ENCODE measurements at regions not wholly inside any gene's neighbourhood (a gene's known extent, or its start where the extent isn't known, plus 50 kb on each side); places are given as distances from the start of the nearest gene placed in this dataset.

DNA sequence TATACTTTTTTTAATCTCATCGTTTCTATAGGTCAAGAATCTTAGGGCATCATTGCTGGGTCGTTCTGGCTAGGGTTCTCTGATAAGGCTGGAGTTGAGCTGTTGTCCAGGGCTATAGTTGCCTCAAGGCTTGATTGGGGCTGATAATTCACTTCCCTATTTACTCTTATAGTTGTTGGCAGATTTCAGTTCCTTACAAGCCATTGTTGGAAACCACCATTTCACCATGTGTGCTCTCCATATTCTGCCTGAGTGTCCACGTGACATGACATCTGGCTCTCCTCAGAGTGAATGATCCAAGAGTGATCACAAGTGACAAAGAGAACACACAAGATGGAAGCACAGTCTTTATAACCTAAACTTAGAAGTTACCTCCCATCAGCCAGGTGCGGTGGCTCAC, 852.2 kb downstream of the EFNA5 start:
- Histone ChIP-seq H3K36me3 (ENCODE audit: control insufficient read depth, insufficient read depth, low read length) (no peaks in the 10 kb centered on the region), H2BK5ac (ENCODE audit: low read depth, low read length, poor library complexity, severe bottlenecking) (no peak overlapping the region), H3K23ac (ENCODE audit: low read depth, low read length) (no peak overlapping the region), H4K91ac (ENCODE audit: insufficient read depth, low read depth, low read length) (no peak overlapping the region), H2BK15ac (ENCODE audit: low read depth, low read length) (no peak overlapping the region), H3K14ac (replicated peaks; ENCODE audit: low read depth, low read length) (no peak overlapping the region), H4K20me1 (ENCODE audit: insufficient read depth, low read length) (no peaks in the 10 kb centered on the region), H3K9me3 (ENCODE audit: control insufficient read depth, insufficient read depth, low read length) (no peaks in the 10 kb centered on the region), H3K56ac (ENCODE audit: extremely low read depth, insufficient read depth, low read length) (no peak overlapping the region), H3K9ac (ENCODE audit: low read depth, low read length) (no peak overlapping the region), H2AFZ (replicated peaks; ENCODE audit: low read length, poor library complexity) (no peak overlapping the region), H2AK5ac (ENCODE audit: low read depth, low read length) (no peak overlapping the region), H3K4me1 (ENCODE audit: control insufficient read depth, insufficient read depth, low read length) (no peaks in the 10 kb centered on the region), H3K27ac (ENCODE audit: insufficient read depth, low read length) (no peak overlapping the region), H3K4me2 (ENCODE audit: low read depth, low read length) (no peak overlapping the region), H3K79me1 (ENCODE audit: low read depth in 1 of 2, low read length in 2 of 2) (no peaks in the 10 kb centered on the region), H3K4me3 (ENCODE audit: insufficient read depth, low read depth, low read length) (no peak overlapping the region), H4K5ac (ENCODE audit: low read depth, low read length) (no peak overlapping the region), H2AK9ac (replicated peaks; ENCODE audit: low read depth, low read length, poor library complexity) (no peak overlapping the region), H4K8ac (ENCODE audit: low read depth in 2 of 2, low read length in 2 of 2) (no peak overlapping the region), H3K18ac (ENCODE audit: low read depth, low read length) (no peak overlapping the region), H2BK20ac (ENCODE audit: low read depth, low read length) (no peak overlapping the region), H3K9me1 (ENCODE audit: insufficient read depth, low read length) (no peaks in the 10 kb centered on the region), H2BK120ac (ENCODE audit: low read depth, low read length) (no peak overlapping the region), H3K27me3 (ENCODE audit: control insufficient read depth, insufficient read depth, low read length) (no peaks in the 10 kb centered on the region), H3K4ac (ENCODE audit: low read depth, low read length) (no peak overlapping the region)
- ChIA-PET POLR2A (ENCODE audit: unreplicated experiment) (no interaction called here), CTCF (no interaction called here)
- dilution Hi-C loops (cut with HindIII; ENCODE audit: low sequenced_read_pairs, unreplicated experiment) (no loop called here), intact Hi-C loops (cut with micrococcal nuclease) (no loop called here), in situ Hi-C loops (cut with MboI; ENCODE audit: low sequenced_read_pairs) (no loop called here)
- DNase-seq (no peak), ATAC-seq (ENCODE audit: low read depth) (no peak)
- BruUV-seq (replicated peaks), result no TSS peak
- WGBS, 2 experiments (ENCODE audit: extremely low coverage in 2 of 2, insufficient read length in 1 of 2), result no CpG with 5 or more reads among the region's 4 CpGs
- TF ChIP-seq MAFK (IDR thresholded peaks at IDR 0.05; ENCODE audit: low read depth, low read length), result no peak
- TF ChIP-seq MXI1 (IDR thresholded peaks at IDR 0.05; ENCODE audit: borderline replicate concordance, low read depth, low read length), result no peak
- TF ChIP-seq BHLHE40 (IDR thresholded peaks at IDR 0.05; ENCODE audit: low read depth, low read length), result no peak
- no peak for TF ChIP-seq SMC3 (IDR thresholded peaks at IDR 0.05; ENCODE audit: low read depth, low read length)
- no peak for TF ChIP-seq FOS (IDR thresholded peaks at IDR 0.05; ENCODE audit: low read depth, low read length)
- TF ChIP-seq RAD21 (IDR thresholded peaks at IDR 0.05; ENCODE audit: low read length), result no peak
- TF ChIP-seq CHD1 (IDR thresholded peaks at IDR 0.05; ENCODE audit: low read depth, low read length), result no peak
- TF ChIP-seq CEBPB (IDR thresholded peaks at IDR 0.05; ENCODE audit: low read depth, low read length), result no peak

Measured in IMR-90 (cell line).